Erythroblast (primary cell): ENCODE measurements at regions not wholly inside any gene's neighbourhood (a gene's known extent, or its start where the extent isn't known, plus 50 kb on each side); places are given as distances from the start of the nearest gene placed in this dataset.
"Not testable (repeated sequence)": the region's sequence is repeated elsewhere in the genome, so short reads cannot be mapped to it uniquely, and the experiment has no call there.

Experiments used
- GATA1 ChIP-seq: IDR thresholded peaks from 2 replicates; pipeline ENCODE4 v1.6.1; 2011; ENCODE audit warnings: low read depth, mild to moderate bottlenecking, control low read depth, low read length, moderate library complexity
- POLR2A ChIP-seq: IDR thresholded peaks from 2 replicates; pipeline ENCODE4 v1.6.1; 2011; ENCODE audit warnings: mild to moderate bottlenecking, low read length

DNA sequence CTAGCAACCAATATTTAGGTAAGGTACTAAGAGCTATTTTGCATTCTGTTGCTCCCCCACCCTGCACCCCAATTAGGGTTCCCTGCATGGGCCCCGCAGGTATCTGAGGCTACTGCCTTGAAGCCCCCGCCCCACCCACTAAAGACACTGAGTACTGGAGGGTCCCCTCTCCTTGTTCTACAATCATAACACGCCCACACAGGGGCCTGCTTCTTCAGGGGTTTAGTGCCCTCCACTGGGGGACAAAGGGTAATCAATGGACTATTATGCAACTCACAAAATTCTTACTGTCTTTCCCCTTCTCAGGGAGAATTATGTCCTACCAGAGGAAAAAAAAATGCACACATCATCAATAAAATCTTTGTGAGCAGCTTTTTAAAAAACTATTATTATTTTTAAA lies 113.1 kb downstream of the ATP6V0E2 start:
- TF ChIP-seq POLR2A, GATA1: not testable (repeated sequence)
